ENCODE measurements at regions not wholly inside any gene's neighbourhood (a gene's known extent, or its start where the extent isn't known, plus 50 kb on each side); places are given as distances from the start of the nearest gene placed in this dataset.

- DNase-seq (ENCODE audit: low spot score) = no peak
- peak; percentile 73 for ATAC-seq (ENCODE audit: low FRiP score)
- TF ChIP-seq, protein P1, sequence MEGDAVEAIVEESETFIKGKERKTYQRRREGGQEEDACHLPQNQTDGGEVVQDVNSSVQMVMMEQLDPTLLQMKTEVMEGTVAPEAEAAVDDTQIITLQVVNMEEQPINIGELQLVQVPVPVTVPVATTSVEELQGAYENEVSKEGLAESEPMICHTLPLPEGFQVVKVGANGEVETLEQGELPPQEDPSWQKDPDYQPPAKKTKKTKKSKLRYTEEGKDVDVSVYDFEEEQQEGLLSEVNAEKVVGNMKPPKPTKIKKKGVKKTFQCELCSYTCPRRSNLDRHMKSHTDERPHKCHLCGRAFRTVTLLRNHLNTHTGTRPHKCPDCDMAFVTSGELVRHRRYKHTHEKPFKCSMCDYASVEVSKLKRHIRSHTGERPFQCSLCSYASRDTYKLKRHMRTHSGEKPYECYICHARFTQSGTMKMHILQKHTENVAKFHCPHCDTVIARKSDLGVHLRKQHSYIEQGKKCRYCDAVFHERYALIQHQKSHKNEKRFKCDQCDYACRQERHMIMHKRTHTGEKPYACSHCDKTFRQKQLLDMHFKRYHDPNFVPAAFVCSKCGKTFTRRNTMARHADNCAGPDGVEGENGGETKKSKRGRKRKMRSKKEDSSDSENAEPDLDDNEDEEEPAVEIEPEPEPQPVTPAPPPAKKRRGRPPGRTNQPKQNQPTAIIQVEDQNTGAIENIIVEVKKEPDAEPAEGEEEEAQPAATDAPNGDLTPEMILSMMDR (IDR thresholded peaks at IDR 0.05) = no peak
Observed at GRCh38 chr4:52244848-52245247, 193.7 kb downstream of the SPATA18 start.

GRCh38 chr4:52246827-52247226, 195.7 kb downstream of the SPATA18 start:
- ATAC-seq (ENCODE audit: low FRiP score) = no peak
- TF ChIP-seq, protein P1 (IDR thresholded peaks at IDR 0.05) = no peak
- DNase-seq (ENCODE audit: low spot score) = no peak

- ATAC-seq (ENCODE audit: low FRiP score) (no peak), DNase-seq (ENCODE audit: low spot score) (no peak)
- TF ChIP-seq, protein P1 (IDR thresholded peaks at IDR 0.05) = no peak
Observed at GRCh38 chr4:52247941-52248340, 196.8 kb downstream of the SPATA18 start.

GRCh38 chr4:52248820-52249219, 197.7 kb downstream of the SPATA18 start:
- ATAC-seq (ENCODE audit: low FRiP score) (peak; percentile 57), DNase-seq (ENCODE audit: low spot score) (no peak)
- TF ChIP-seq, protein P1 (IDR thresholded peaks at IDR 0.05) = no peak

DNA sequence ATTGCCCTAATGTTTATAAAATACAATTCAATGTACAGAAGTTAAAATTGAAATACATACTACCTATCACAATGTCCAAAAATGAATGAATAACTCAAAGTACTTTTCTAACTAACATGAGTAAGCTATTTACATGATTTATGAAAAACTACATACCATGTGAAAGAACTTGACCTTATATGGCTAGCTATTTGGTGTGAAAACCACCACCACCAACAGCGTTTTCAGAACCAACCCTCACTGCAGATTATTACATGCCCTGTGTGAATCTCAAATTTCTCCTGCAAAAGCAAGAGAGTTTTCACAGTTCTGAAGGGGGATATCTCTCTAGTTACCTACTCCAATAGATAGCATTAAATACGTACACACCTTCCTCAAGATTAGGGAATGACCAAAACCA, 198.5 kb downstream of the SPATA18 start:
- TF ChIP-seq, protein P1 (IDR thresholded peaks at IDR 0.05) = no peak
- no peak for DNase-seq (ENCODE audit: low spot score)
- no peak for ATAC-seq (ENCODE audit: low FRiP score)

DNA sequence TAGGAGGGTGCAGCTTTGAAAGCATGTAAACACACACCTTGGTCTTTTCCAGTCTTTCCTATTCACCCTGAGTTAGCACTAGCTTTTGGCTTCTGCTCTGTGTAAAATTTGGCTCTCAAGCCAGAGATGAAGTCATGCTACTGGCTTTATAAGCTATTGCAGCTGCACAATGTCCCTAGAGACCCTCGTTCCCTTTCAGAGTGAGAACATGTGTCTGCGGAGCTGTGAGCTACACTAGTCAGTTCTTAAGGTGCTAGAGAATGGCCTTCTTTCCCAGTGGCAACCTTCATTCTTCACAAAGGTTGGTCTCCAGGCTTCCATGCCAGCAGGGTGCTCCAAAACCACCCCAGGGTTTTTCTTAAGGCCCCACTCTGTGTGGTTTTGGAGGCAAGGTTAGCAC, 199.1 kb downstream of the SPATA18 start:
- TF ChIP-seq, protein P1 (IDR thresholded peaks at IDR 0.05) = no peak
- no peak for ATAC-seq (ENCODE audit: low FRiP score)
- DNase-seq (ENCODE audit: low spot score) = no peak

DNA sequence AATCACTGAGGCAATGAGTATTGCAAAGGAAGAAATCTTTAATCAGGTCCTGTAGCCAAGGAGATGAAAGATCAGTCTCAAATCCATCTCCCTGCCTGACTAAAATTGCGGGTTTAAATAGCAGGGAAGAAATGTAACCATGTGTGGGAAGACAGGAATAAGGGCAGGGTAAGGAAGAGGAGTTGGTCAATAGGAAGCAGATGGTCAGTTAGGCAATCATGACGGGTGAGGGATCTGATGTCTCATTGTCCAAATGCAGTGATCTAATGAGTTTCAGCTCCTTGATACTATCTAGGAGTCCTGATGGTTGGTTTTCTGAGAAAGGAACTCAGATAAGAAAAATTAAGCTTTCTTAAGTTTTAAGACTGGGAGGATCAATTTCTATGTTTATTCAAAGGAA, 200.8 kb downstream of the SPATA18 start:
- ATAC-seq (ENCODE audit: low FRiP score) = no peak
- TF ChIP-seq, protein P1 (IDR thresholded peaks at IDR 0.05) = no peak
- no peak for DNase-seq (ENCODE audit: low spot score)

All from omental fat pad (tissue), 3 donors.